Activated CD8-positive, alpha-beta T cell treated with anti-CD3 and anti-CD28 coated beads for 36 hours (primary cell): ENCODE measurements at regions not wholly inside any gene's neighbourhood (a gene's known extent, or its start where the extent isn't known, plus 50 kb on each side); places are given as distances from the start of the nearest gene placed in this dataset.

Experiments used
- ATAC-seq: fragments of 200-7000 bp; cut with Tn5 transposase; one replicate; pipeline ENCODE4 v1.10.0; 2021; ENCODE audit warnings: mild to moderate bottlenecking, moderate library complexity
- CTCF ChIA-PET: fragments of 350-600 bp; sonication (Branson Sonifier 250); formaldehyde crosslinking; loops from one replicate; lab custom pipeline; 2021; ENCODE audit warnings: antibody characterized with exemption; lab: Charles Lee
- POLR2A ChIA-PET: fragments of 350-600 bp; sonication (Branson Sonifier 250); formaldehyde crosslinking; loops from one replicate; lab custom pipeline; 2021; ENCODE audit warnings: antibody characterized with exemption; lab: Charles Lee
- DNase-seq: peaks from one replicate; pipeline ENCODE4 v3.0.0-alpha.2; 2020
- H3K27ac Mint-ChIP-seq: one replicate; pipeline ENCODE4 v1.8.0; 2021; ENCODE audit warnings: mild to moderate bottlenecking, mixed read lengths
- H3K27me3 Mint-ChIP-seq: one replicate; pipeline ENCODE4 v1.8.0; 2021; ENCODE audit warnings: mixed read lengths
- H3K36me3 Mint-ChIP-seq: one replicate; pipeline ENCODE4 v1.8.0; 2021; ENCODE audit warnings: low read depth, mixed read lengths
- H3K4me1 Mint-ChIP-seq: one replicate; pipeline ENCODE4 v1.8.0; 2021; ENCODE audit warnings: low read depth, mixed read lengths
- H3K4me3 Mint-ChIP-seq: one replicate; pipeline ENCODE4 v1.8.0; 2021; ENCODE audit warnings: mild to moderate bottlenecking, moderate library complexity, mixed read lengths
- H3K9me3 Mint-ChIP-seq: one replicate; pipeline ENCODE4 v1.8.0; 2021; ENCODE audit warnings: mixed read lengths
- intact Hi-C: fragments of 100-400 bp; cut with micrococcal nuclease; formaldehyde crosslinking; loops from one replicate; pipeline ENCODE4 v1.10.0; 2022
- TF ChIP-seq, protein P1 (sequence below): fragments of 200-600 bp; IDR thresholded peaks from one replicate; pipeline ENCODE4 v1.8.0; 2022; ENCODE audit warnings: antibody characterized with exemption, mild to moderate bottlenecking

DNA sequence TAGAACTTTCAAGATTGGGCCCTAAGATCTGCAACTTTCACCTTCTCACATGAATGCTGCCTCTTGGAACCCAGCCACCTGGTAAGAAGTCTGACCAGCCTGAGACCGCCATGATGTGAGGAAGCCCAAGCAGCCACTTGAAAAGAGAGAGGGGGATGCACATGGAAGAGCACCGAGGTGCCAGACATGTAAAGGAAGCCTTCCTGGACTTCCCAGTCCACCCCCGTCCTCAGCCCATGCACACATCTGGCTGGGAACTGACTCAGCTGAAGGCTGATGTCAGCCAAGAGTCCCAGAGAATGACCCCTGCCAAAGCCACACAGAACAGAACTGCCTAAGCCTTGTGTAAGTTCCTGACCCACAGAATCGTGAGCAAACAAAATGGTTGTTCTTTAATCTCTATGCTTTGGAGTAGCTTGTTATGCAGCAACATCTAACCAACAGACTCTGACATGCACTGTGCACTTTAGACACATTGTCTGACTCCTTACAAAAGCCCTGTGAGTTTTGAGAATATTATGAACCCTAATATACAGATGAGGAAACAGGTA, 86.7 kb downstream of the RMI2 start:
- intact Hi-C loops, result no loop called here
- ChIA-PET POLR2A (no interaction called here), CTCF (interaction anchor here (1.0 to 3.3 kb wide), 2 partner anchors 8 to 24 kb away, joined by 3 to 19 read pairs; no protein-coding TSS in a partner anchor)
- TF ChIP-seq, protein P1, sequence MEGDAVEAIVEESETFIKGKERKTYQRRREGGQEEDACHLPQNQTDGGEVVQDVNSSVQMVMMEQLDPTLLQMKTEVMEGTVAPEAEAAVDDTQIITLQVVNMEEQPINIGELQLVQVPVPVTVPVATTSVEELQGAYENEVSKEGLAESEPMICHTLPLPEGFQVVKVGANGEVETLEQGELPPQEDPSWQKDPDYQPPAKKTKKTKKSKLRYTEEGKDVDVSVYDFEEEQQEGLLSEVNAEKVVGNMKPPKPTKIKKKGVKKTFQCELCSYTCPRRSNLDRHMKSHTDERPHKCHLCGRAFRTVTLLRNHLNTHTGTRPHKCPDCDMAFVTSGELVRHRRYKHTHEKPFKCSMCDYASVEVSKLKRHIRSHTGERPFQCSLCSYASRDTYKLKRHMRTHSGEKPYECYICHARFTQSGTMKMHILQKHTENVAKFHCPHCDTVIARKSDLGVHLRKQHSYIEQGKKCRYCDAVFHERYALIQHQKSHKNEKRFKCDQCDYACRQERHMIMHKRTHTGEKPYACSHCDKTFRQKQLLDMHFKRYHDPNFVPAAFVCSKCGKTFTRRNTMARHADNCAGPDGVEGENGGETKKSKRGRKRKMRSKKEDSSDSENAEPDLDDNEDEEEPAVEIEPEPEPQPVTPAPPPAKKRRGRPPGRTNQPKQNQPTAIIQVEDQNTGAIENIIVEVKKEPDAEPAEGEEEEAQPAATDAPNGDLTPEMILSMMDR, result no peak
- no peak for DNase-seq
- H3K36me3 Mint-ChIP-seq, result no peaks in the 10 kb centered on the region
- no peak for ATAC-seq
- no peak overlapping the region for H3K4me3 Mint-ChIP-seq
- H3K27ac Mint-ChIP-seq, result no peak overlapping the region
- H3K27me3 Mint-ChIP-seq, result no peaks in the 10 kb centered on the region
- H3K9me3 Mint-ChIP-seq, result no peaks in the 10 kb centered on the region
- no peaks in the 10 kb centered on the region for H3K4me1 Mint-ChIP-seq

- CTCF ChIA-PET, result interaction anchor here (1.0 to 3.3 kb wide), 2 partner anchors 9 to 25 kb away, joined by 3 to 19 read pairs; no protein-coding TSS in a partner anchor
- intact Hi-C loops, result no loop called here
- no peaks in the 10 kb centered on the region for H3K9me3 Mint-ChIP-seq
Observed at GRCh38 chr16:11432856-11433395, 87.7 kb downstream of the RMI2 start.

GRCh38 chr16:11435576-11435975, 90.3 kb downstream of the RMI2 start:
- no peak for ATAC-seq
- Mint-ChIP-seq H3K4me3 (no peak overlapping the region), H3K27ac (no peak overlapping the region), H3K4me1 (no peaks in the 10 kb centered on the region), H3K9me3 (peaks cover 11% of the 10 kb centered on the region), H3K27me3 (no peaks in the 10 kb centered on the region), H3K36me3 (no peaks in the 10 kb centered on the region)
- TF ChIP-seq, protein P1, result no peak
- DNase-seq, result no peak
- POLR2A ChIA-PET, result interaction anchor here (0.7 kb wide), 1 partner anchor 103 kb away, joined by 3 read pairs; no protein-coding TSS in a partner anchor
- intact Hi-C loops, result no loop called here
- CTCF ChIA-PET, result interaction anchor here (1.5 kb wide), 1 partner anchor 9 kb away, joined by 5 read pairs; no protein-coding TSS in a partner anchor

More at GRCh38 chr16:11432856-11433395, 87.7 kb downstream of the RMI2 start:
- Mint-ChIP-seq H3K4me3 (no peak overlapping the region), H3K4me1 (no peaks in the 10 kb centered on the region), H3K27me3 (no peaks in the 10 kb centered on the region), H3K27ac (no peak overlapping the region), H3K36me3 (no peaks in the 10 kb centered on the region)
- DNase-seq, result no peak
- no peak for ATAC-seq
- TF ChIP-seq, protein P1, result no peak
- POLR2A ChIA-PET, result no interaction called here

DNA sequence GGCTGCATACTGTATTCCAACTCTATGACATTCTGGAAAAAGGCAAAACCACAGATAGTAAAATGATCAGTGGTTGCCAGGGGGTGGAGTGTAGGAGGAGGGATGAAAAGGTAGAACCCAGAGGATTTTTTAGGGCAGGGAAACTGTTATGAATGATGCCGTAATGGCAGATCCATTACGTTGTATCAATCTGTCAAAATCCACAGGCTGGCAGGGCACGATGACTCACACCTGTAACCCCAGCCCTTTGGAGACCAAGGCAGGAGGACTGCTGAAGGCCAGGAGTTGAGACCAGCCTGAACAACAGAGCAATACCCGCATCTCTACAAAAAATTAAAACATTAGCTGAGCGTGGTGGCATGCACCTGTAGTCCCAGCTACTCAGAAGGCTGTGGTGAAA, 91.8 kb downstream of the RMI2 start:
- ChIA-PET POLR2A (interaction anchor here (0.6 to 0.7 kb wide), 2 partner anchors 41 to 48 kb away, joined by 3 read pairs; no protein-coding TSS in a partner anchor), CTCF (interaction anchor here (2.5 kb wide), 1 partner anchor 41 kb away, joined by 9 read pairs; no protein-coding TSS in a partner anchor)
- DNase-seq, result no peak
- no peak overlapping the region for H3K27ac Mint-ChIP-seq
- TF ChIP-seq, protein P1, result no peak
- peaks cover 19% of the 10 kb centered on the region for H3K9me3 Mint-ChIP-seq
- H3K4me1 Mint-ChIP-seq, result no peaks in the 10 kb centered on the region
- ATAC-seq, result no peak
- H3K4me3 Mint-ChIP-seq, result no peak overlapping the region
- intact Hi-C loops, result no loop called here
- H3K27me3 Mint-ChIP-seq, result no peaks in the 10 kb centered on the region
- H3K36me3 Mint-ChIP-seq, result no peaks in the 10 kb centered on the region
